HepG2 (cell line): ENCODE measurements at regions not wholly inside any gene's neighbourhood (a gene's known extent, or its start where the extent isn't known, plus 50 kb on each side); places are given as distances from the start of the nearest gene placed in this dataset.

Experiments
- ATAC-seq: fragments of 200-7000 bp; cut with Tn5 transposase; 3 replicates; pipeline ENCODE4 v1.9.1; 2020; ENCODE audit warnings: mild to moderate bottlenecking, moderate library complexity
- BruUV-seq: library from RNA; stranded (reverse); fragments of 400-500 nt; replicated peaks from 2 replicates; lab custom pipeline; 2021; lab: Mats Ljungman, UMichigan
- CTCF ChIA-PET: fragments of 300-600 bp; formaldehyde crosslinking; extraction: SDS; loops from one replicate; lab custom pipeline; 2021; ENCODE audit warnings: low total read pairs, inconsistent platforms, low intra/inter-chr PET ratio; lab: Yijun Ruan, JAX
- POLR2A ChIA-PET: fragments of 350-600 bp; sonication (Branson Sonifier 250); formaldehyde crosslinking; loops from one replicate; lab custom pipeline; 2020; ENCODE audit warnings: antibody characterized with exemption, inconsistent platforms; lab: Yijun Ruan, JAX
- DNase-seq: peaks from one replicate; pipeline ENCODE4 v3.0.0-alpha.2; 2015; ENCODE audit warnings: low spot score
- FAIRE-seq: peaks from 3 replicates; lab custom pipeline; 2011; peaks lifted over from hg19 to GRCh38; lab: Jason Lieb, UNC
- H2AFZ ChIP-seq: one replicate; pipeline ENCODE4 v1.6.1; 2011; ENCODE audit warnings: low read length, inconsistent platforms
- H3K27ac ChIP-seq: fragments of 300-600 bp; 3 replicates; pipeline ENCODE4 v1.8.0; 2011; ENCODE audit warnings: mixed run types, mild to moderate bottlenecking, mixed read lengths, low read length, inconsistent platforms; ENCODE audit not compliant: insufficient read depth; ENCODE audit errors: extremely low read length
- H3K27me3 ChIP-seq, 2 experiments: fragments of 200-600 bp in 1 of 2; 2 replicates in 1 of 2; 3 replicates in 1 of 2; pipeline versions ENCODE4 v1.6.0 to v1.8.0; 2011; ENCODE audit warnings: low read length in 2 of 2, mild to moderate bottlenecking in 2 of 2, moderate library complexity in 2 of 2, inconsistent platforms in 1 of 2; ENCODE audit not compliant: insufficient read depth in 2 of 2, control insufficient read depth in 1 of 2
- H3K36me3 ChIP-seq, 2 experiments: fragments of 200-600 bp in 1 of 2; replicated peaks in 1 of 2; 2 replicates in 1 of 2; 3 replicates in 1 of 2; pipeline versions ENCODE4 v1.5.1 to v1.8.0; 2011; ENCODE audit warnings: low read length in 2 of 2, inconsistent platforms in 1 of 2; ENCODE audit not compliant: insufficient read depth in 2 of 2, control insufficient read depth in 1 of 2
- H3K4me1 ChIP-seq: 2 replicates; pipeline ENCODE4 v1.5.1; 2012; ENCODE audit warnings: low read length, inconsistent platforms; ENCODE audit not compliant: insufficient read depth
- H3K4me2 ChIP-seq: 2 replicates; pipeline ENCODE4 v1.6.0; 2011; ENCODE audit warnings: low read depth, low read length, inconsistent platforms
- H3K4me3 ChIP-seq, 3 experiments: fragments of 200-600 bp in 1 of 3; sonication (generic), shearing (Covaris generic) in 1 of 3; replicated peaks in 1 of 3; 2 replicates each; pipeline ENCODE4 v1.5.1; 2011 to 2016; ENCODE audit warnings: low read length in 3 of 3, inconsistent platforms in 2 of 3, low read depth in 2 of 3, mild to moderate bottlenecking in 2 of 3, control low read depth in 1 of 3, mixed read lengths in 1 of 3; ENCODE audit not compliant: insufficient read depth in 1 of 3
- H3K79me2 ChIP-seq: one replicate; pipeline ENCODE4 v1.6.1; 2011; ENCODE audit warnings: low read length, inconsistent platforms; ENCODE audit not compliant: insufficient read depth
- H3K9ac ChIP-seq: 2 replicates; pipeline ENCODE4 v1.6.0; 2011; ENCODE audit warnings: mild to moderate bottlenecking, low read depth, low read length, inconsistent platforms; ENCODE audit not compliant: insufficient read depth
- H3K9me3 ChIP-seq: 2 replicates; pipeline ENCODE4 v1.5.1; 2012; ENCODE audit warnings: mild to moderate bottlenecking, low read length
- H4K20me1 ChIP-seq: 2 replicates; pipeline ENCODE4 v1.6.0; 2011; ENCODE audit warnings: inconsistent platforms, mild to moderate bottlenecking, low read length, moderate library complexity; ENCODE audit not compliant: insufficient read depth
- DNMT3B ChIP-seq: conservative IDR thresholded peaks from 2 replicates; pipeline ENCODE4 v1.6.1; 2016; ENCODE audit warnings: missing biosample characterization, control low read depth
- ELF3 ChIP-seq: IDR thresholded peaks from 2 replicates; pipeline ENCODE4 v1.6.1; 2016; ENCODE audit warnings: missing genetic modification reagents, missing compliant biosample characterization
- FOXK2 ChIP-seq: fragments of 450-650 bp; IDR thresholded peaks from 2 replicates; pipeline ENCODE4 v1.6.1; 2016
- MYC ChIP-seq: sonication (generic); formaldehyde crosslinking; IDR thresholded peaks from 2 replicates; pipeline ENCODE4 v1.9.0; 2021; ENCODE audit warnings: missing genetic modification reagents, borderline replicate concordance
- NAIF1 ChIP-seq: sonication (generic); formaldehyde crosslinking; IDR thresholded peaks from 2 replicates; pipeline ENCODE4 v1.5.0; 2020; ENCODE audit warnings: mild to moderate bottlenecking, missing genetic modification reagents, borderline replicate concordance
- PHF8 ChIP-seq: sonication (generic); formaldehyde crosslinking; IDR thresholded peaks from 2 replicates; pipeline ENCODE4 v1.5.0; 2020; ENCODE audit warnings: missing genetic modification reagents
- RARG ChIP-seq: sonication (generic); formaldehyde crosslinking; IDR thresholded peaks from 2 replicates; pipeline ENCODE4 v1.4.0; 2020; ENCODE audit warnings: low read depth, mild to moderate bottlenecking, missing genetic modification reagents
- SAP130 ChIP-seq: IDR thresholded peaks from 2 replicates; pipeline ENCODE4 v1.6.1; 2016; ENCODE audit warnings: low read depth
- ZBTB33 ChIP-seq: sonication (generic); formaldehyde crosslinking; IDR thresholded peaks from 2 replicates; pipeline ENCODE4 v1.4.0; 2020; ENCODE audit warnings: missing genetic modification reagents
- ZKSCAN1 ChIP-seq: fragments of 150-350 bp; IDR thresholded peaks from 2 replicates; pipeline ENCODE4 v1.6.1; 2014; ENCODE audit warnings: low read length
- ZNF646 ChIP-seq: sonication (generic); formaldehyde crosslinking; IDR thresholded peaks from 2 replicates; pipeline ENCODE4 v1.9.0; 2021; ENCODE audit warnings: mild to moderate bottlenecking, missing genetic modification reagents
- ZNF710 ChIP-seq: sonication (generic); formaldehyde crosslinking; IDR thresholded peaks from 2 replicates; pipeline ENCODE4 v1.5.0; 2020; ENCODE audit warnings: mild to moderate bottlenecking, missing genetic modification reagents, borderline replicate concordance
- ZSCAN12 ChIP-seq: sonication (generic); formaldehyde crosslinking; IDR thresholded peaks from 2 replicates; pipeline ENCODE4 v1.9.0; 2021; ENCODE audit warnings: mild to moderate bottlenecking, missing genetic modification reagents
- WGBS: methylation state at CpG from one replicate; pipeline ENCODE4 v1.1.6; 2017; ENCODE audit warnings: low lambda C conversion rate; 5-methylcytosine and 5-hydroxymethylcytosine counted together
- in situ Hi-C: cut with HindIII; loops from 2 replicates; pipeline ENCODE4 v1.10.0; 2017; ENCODE audit warnings: low pct_unique_long_range_greater_than_20kb; ENCODE audit not compliant: extremely low pct_ligation_motif_present
- intact Hi-C: fragments of 100-400 bp; cut with micrococcal nuclease; formaldehyde crosslinking; loops from one replicate; pipeline ENCODE4 v1.10.0; 2022; ENCODE audit not compliant: unreplicated experiment

DNA sequence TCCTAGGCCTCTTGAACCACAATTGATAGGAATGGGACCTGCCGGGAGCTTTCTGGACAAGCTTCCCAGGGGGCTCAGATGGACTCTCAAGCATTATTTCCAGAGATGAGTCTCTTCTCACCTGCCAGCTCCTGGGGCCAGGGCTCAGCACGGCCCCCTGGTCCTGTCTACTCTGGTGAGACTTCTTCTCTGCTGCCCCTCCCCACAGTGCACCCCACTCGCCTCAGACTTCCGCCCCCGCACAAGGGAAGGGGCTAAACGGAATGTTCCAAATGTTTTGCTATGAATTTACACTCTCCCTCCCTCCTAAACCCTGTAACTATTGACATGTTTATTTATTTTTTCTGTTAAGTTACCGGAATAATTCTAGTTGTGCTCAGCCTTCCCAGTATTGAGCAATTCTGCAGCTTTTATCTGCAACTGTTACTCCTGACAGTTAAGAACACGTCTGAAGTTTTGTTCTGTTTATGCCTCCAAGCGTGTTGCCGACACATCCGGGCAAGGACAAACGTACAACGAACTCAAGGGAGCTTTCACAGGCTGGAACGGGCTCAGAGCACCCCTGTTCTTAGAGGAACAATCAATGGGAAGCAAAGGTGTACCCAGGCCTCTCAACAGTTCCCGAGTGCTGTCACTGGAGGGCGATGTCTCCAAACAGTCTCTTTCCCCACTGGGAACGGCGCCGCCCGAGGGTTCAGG, 55.2 kb downstream of the FHIP2A start (continued):
- no peak for TF ChIP-seq ZBTB33 (CRISPR knock-in tag)
- TF ChIP-seq MYC (CRISPR knock-in tag) = no peak
- 0 out of 2 replicates have a peak, but pooled peaks have one; percentile 51 for TF ChIP-seq ZKSCAN1
- TF ChIP-seq ZNF710 (CRISPR knock-in tag) = 0 out of 2 replicates have a peak, but pooled peaks have one; percentile 31
- peak; percentile 20; the same call in 1 of the 2 replicates for TF ChIP-seq SAP130 (CRISPR knock-in tag)

- POLR2A ChIA-PET = interaction anchor here (1.8 kb wide), 1 partner anchor 61 kb away, joined by 8 read pairs; the partner anchor contains the start of gene TRUB1
- in situ Hi-C loops = no loop called here
- Histone ChIP-seq H3K27ac (no peak overlapping the region), H3K4me2 (peak overlapping the region; percentile 71), H3K9me3 (no peaks in the 10 kb centered on the region), H3K36me3 (no peaks in the 10 kb centered on the region), H2AFZ (no peak overlapping the region), H3K79me2 (no peaks in the 10 kb centered on the region), H3K27me3 (peaks cover 0 to 3% of the 10 kb centered on the region in 2 experiments; a peak in 1 of 5 replicates), H3K9ac (no peak overlapping the region), H4K20me1 (no peaks in the 10 kb centered on the region), H3K4me1 (peaks cover 23% of the 10 kb centered on the region), H3K4me3 (no peak overlapping the region)
- no peak for ATAC-seq
- DNase-seq = no peak
- WGBS = 32% methylated on average over 6 of the region's 6 CpGs
- intact Hi-C loops = loop anchor here (1.0 to 10.0 kb wide), 5 partner anchors 55 to 478 kb away; partner anchors contain the start of genes ATRNL1, FHIP2A and TRUB1
- FAIRE-seq = no peak
- BruUV-seq = no TSS peak
- CTCF ChIA-PET = interaction anchor here (2.0 kb wide), 1 partner anchor 252 kb away, joined by 30 read pairs; no protein-coding TSS in a partner anchor
- TF ChIP-seq ZSCAN12 (CRISPR knock-in tag) (no peak), NAIF1 (CRISPR knock-in tag) (no peak), ZNF646 (CRISPR knock-in tag) (no peak), FOXK2 (no peak), RARG (CRISPR knock-in tag) (no peak), ELF3 (CRISPR knock-in tag) (no peak), PHF8 (no peak), DNMT3B (no peak)
Observed at GRCh38 chr10:114877301-114877644, 55.7 kb downstream of the FHIP2A start.
